GM12874 (cell line): ENCODE measurements at regions not wholly inside any gene's neighbourhood (a gene's known extent, or its start where the extent isn't known, plus 50 kb on each side); places are given as distances from the start of the nearest gene placed in this dataset.

Source experiments
- TF ChIP-seq, protein P1 (sequence below): IDR thresholded peaks from 2 replicates; pipeline ENCODE4 v1.5.1; 2011; ENCODE audit warnings: low read depth, mild to moderate bottlenecking, control low read depth, low read length, moderate library complexity; ENCODE audit not compliant: insufficient read depth

DNA sequence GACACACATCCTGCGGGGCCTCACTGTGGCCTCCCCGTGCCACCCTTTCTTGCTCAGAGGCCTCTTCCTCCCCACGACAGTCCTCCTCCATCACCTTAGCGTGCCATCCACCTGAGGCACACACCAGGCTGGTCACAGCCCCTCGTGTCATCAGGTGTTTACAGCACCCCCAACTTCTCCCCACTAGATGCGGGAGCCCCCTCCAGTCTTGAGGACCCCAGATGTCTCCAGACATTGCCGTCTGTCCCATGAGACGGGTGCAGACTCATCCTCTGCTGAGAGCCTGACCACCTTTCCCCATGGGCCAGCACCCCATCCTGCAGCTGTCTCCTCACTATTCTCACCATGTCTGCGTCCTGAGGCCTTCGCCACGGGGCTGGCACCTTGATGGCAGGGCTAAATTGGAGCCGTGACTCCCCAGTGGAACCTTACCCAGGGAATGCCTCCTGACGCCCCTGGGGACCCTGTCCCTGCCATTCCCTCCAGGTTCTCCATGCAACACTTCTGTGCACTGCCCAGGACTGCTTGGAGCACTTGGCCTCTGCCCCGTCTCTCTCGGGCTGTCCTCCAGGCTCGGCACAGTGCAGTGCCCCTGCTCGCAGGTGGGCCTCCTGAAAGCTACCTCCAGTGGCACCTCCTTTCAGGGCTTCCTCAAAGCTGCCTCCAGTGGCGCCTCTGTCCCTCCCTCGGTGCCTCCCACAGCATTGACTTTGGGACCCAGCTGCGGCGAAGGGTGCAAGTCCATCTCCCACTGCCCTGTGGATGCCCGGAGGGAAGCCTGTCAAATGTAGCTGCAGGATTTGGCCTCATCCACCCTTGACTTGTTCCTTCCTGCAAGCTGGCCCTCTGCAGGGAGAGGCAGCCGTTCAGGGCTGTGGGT lies 1386.8 kb downstream of the BRD1 start:
- TF ChIP-seq, protein P1, sequence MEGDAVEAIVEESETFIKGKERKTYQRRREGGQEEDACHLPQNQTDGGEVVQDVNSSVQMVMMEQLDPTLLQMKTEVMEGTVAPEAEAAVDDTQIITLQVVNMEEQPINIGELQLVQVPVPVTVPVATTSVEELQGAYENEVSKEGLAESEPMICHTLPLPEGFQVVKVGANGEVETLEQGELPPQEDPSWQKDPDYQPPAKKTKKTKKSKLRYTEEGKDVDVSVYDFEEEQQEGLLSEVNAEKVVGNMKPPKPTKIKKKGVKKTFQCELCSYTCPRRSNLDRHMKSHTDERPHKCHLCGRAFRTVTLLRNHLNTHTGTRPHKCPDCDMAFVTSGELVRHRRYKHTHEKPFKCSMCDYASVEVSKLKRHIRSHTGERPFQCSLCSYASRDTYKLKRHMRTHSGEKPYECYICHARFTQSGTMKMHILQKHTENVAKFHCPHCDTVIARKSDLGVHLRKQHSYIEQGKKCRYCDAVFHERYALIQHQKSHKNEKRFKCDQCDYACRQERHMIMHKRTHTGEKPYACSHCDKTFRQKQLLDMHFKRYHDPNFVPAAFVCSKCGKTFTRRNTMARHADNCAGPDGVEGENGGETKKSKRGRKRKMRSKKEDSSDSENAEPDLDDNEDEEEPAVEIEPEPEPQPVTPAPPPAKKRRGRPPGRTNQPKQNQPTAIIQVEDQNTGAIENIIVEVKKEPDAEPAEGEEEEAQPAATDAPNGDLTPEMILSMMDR, result no peak

DNA sequence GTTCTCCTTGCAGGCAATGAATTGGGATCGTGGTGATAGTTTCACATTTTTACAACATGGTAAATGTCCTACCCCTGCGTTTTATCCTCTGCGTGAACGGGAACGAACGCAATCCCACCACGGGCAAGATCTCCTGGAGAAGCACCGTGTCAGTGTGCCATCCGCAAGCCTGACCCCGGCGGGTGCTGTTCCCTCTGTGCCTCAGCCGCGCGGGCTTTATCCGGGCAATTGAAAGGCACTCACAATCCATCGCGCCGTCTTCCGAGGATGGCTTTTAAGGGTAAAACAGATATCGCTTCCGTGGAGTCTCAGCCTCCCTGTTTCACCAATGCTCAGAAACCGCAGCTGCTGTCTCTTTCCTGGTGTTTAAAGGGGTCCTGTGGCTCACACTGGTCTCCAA lies 1387.5 kb downstream of the BRD1 start:
- TF ChIP-seq, protein P1, result no peak

DNA sequence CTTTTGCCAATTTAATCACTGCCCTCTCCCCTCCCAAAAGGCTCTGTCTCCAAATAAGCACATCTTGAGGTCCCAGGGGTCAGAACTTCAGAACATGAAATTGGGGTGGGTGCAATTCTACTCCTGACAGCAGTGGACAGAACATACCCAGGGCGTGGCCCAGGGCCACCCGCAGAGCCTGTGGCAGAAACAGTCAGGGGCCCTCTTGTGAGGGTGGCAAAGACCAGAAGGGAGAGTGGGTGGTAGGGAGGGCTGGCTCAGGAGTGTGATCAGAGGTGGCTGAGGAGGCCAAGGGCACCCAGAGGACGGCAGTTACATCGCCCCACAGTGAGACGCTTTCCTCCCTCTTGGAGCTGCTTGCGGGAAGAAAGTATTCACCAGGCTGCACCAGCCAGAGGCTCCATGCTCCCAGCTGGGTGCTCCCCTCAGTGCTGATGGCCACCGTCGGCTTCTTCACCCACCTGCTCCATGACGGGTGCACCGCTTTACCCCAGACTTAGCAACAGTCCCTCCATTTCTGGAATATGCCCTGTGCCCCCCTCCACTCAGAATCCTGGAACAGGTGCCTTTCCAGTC lies 1388.0 kb downstream of the BRD1 start:
- TF ChIP-seq, protein P1, result no peak

DNA sequence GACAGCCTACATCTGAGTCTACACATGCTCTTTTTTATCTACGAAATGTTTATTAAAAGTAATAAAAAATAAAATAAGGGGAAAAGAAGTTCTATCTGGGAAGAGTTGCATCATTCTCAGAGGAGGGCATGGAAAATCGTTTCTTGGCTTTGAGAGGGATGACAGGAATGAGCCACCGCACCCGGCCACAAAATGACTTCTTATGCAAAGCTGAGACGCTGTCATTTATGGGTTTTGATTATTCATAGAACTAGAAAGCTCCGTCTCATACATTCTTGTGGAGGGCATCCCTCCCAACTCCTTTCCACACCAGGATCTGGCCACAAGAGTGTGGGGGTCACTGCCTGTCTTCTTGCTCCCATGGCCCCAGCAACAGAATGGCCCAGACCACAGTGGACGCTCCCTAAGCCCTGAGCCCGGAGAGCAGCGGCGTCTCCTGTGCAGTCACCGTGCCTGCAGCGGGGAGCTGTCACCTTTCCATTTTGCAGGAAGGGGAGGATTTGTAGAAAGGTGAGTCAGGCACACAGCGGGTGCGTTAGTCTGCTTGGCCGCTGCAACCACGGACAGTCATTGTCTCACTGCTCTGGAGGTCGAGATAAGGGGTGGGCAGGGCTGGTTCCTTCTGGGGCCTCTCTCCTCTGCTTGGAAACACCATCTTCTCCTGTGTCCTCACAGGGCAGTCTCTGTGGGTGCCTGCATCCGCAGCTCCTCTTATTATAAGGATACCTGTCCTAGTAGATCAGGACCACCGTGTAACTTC lies 1388.7 kb downstream of the BRD1 start:
- TF ChIP-seq, protein P1, result no peak

DNA sequence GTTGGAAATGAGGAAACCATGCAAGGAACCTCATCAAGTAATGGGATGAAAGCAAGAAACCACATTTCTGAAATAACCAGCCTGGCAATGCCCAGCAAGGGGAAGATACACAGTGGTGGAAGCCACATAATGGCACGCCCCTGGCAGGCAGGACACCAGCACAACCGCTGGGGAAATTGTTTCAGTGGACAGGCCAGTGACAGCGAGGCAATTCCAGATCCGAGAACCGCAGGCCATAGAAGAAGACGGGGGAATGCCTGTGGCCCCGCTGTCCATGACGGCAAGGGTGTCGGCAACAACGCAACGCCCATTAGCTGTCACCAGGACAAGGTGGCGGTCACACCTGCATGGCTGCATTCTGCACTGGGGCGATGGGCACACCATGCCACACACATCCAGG lies 1389.6 kb downstream of the BRD1 start:
- TF ChIP-seq, protein P1, result no peak

DNA sequence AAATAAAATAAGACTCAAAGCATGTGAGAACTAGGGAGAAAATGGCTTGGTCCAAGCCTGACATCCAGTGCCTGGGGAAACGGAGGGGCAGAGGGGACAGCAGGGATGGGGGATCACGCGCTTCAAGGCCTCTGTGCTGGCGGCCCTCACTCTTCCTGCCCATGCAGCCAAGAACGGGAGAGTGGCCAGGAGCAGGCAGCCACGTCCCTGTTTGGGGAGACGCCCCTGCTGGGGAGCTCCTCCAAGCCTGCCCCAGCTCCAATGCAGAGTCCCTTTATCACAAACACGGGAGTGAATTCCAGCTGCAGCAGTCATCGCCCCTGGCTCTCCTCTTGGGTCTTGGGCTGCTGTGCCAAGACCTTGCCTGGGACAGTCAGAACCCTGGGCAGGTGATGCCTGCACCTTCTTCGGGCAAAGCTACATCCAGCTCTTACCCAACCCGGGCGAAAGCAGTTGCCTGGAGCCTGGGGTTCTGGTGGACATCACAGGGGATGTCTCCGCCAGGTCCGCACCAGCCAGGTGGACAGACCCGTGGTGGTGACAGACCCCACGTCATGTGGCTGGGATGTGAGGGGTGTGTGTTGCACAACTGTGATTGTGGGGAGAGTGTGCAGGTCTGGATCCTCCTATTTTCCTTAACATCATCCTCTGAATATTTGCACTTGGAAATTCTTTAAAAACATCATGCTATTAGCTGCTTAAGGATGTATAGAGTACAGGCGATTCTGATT lies 1391.3 kb downstream of the BRD1 start:
- TF ChIP-seq, protein P1, result no peak

DNA sequence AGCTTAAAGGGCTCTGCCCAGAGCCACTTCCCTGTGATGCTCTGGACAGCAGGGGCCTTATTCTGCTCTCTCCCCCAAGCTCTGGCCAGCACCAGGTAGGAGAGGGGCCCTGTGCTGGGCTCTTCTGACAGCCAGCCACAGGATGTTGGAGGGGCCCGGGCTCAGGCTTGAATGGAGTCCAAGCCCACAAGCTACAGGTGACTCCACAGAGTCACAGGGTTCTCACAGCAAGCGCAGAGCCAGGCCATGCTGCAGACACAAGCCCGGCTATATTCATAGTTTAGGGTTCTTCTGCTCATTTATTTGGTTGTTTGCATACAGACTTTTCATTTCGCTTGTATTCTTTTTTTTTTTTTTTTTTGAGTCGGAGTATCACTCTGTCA lies 1392.8 kb downstream of the BRD1 start:
- TF ChIP-seq, protein P1, result no peak
